Effector memory CD8-positive, alpha-beta T cell (primary cell): ENCODE measurements at regions not wholly inside any gene's neighbourhood (a gene's known extent, or its start where the extent isn't known, plus 50 kb on each side); places are given as distances from the start of the nearest gene placed in this dataset.

Source experiments
- ATAC-seq: fragments of 150-1000 bp; cut with Tn5 transposase; replicated peaks from 2 replicates; pipeline ENCODE4 v1.10.0; 2021; ENCODE audit warnings: mild to moderate bottlenecking, moderate library complexity
- DNase-seq, 3 experiments: peaks; one replicate each; pipeline ENCODE4 v3.0.0; 2021
- H3K27ac Mint-ChIP-seq, 2 donors: one replicate each; pipeline ENCODE4 v1.8.0; 2022; ENCODE audit warnings: mild to moderate bottlenecking in 2 of 2, mixed read lengths in 2 of 2, moderate library complexity in 2 of 2
- H3K27me3 Mint-ChIP-seq, 2 donors: one replicate each; pipeline ENCODE4 v1.8.0; 2022; ENCODE audit warnings: mixed read lengths in 2 of 2
- H3K36me3 Mint-ChIP-seq: one replicate; pipeline ENCODE4 v1.8.0; 2022; ENCODE audit warnings: mild to moderate bottlenecking, moderate library complexity, mixed read lengths; ENCODE audit not compliant: insufficient read depth
- H3K4me1 Mint-ChIP-seq, 2 donors: one replicate each; pipeline ENCODE4 v1.8.0; 2022; ENCODE audit warnings: low read depth in 2 of 2, mixed read lengths in 2 of 2
- H3K4me3 Mint-ChIP-seq, 2 donors: one replicate each; pipeline ENCODE4 v1.8.0; 2022; ENCODE audit warnings: mild to moderate bottlenecking in 2 of 2, mixed read lengths in 2 of 2, moderate library complexity in 2 of 2
- H3K9me3 Mint-ChIP-seq, 2 donors: one replicate each; pipeline ENCODE4 v1.8.0; 2022; ENCODE audit warnings: mixed read lengths in 2 of 2

DNA sequence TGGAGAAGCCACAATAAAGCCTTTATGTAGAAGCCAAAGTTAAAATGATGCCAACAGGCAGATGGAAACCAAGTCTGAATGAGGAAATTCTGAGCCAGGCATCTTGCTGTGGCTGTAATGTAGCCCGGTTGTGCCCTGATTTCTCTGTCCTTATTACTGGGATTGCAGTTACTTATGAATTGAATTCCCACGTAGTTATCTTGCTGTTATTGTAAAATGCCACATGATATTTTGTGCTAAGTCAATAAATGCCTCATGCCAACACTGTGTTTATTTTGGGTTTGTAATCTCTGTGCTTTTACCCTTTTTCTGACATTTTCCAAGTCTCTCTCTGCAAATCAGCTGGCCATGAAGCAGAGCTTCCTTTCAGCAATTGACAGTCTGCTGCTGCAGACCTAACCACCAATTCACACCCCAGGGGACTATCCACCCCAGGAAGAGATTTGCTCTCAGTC lies 486.1 kb upstream of the GOLIM4 start:
- no peak overlapping the region for H3K27ac Mint-ChIP-seq
- H3K4me1 Mint-ChIP-seq = no peaks in the 10 kb centered on the region
- no peak overlapping the region for H3K4me3 Mint-ChIP-seq
- H3K36me3 Mint-ChIP-seq = no peaks in the 10 kb centered on the region
- H3K27me3 Mint-ChIP-seq = no peaks in the 10 kb centered on the region
- no peak for ATAC-seq
- no peaks in the 10 kb centered on the region for H3K9me3 Mint-ChIP-seq
- DNase-seq = no peak

DNA sequence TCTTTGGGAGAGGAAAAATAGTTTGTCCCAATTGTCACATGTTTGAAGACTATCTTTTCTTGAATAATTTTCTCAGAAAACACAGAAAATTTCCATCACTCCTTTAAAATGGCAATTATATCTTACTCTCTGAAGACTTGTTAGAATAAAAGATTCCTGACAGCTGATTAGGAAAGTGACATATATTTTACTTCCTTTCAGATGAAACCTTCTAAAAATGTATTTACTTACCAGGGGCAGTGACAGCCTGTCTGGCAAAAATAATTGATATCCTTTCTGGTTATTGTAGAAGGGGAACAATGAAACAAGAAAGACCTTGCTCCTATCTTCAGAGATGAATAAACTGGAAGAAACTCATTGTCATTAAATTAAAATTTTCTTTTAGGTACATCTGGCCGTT lies 483.3 kb upstream of the GOLIM4 start:
- ATAC-seq = no peak
- H3K4me3 Mint-ChIP-seq = no peak overlapping the region
- H3K4me1 Mint-ChIP-seq = no peaks in the 10 kb centered on the region
- peaks cover 0 to 2% of the 10 kb centered on the region in 2 donors for H3K9me3 Mint-ChIP-seq
- no peak for DNase-seq
- no peaks in the 10 kb centered on the region for H3K27me3 Mint-ChIP-seq
- H3K36me3 Mint-ChIP-seq = no peaks in the 10 kb centered on the region
- H3K27ac Mint-ChIP-seq = no peak overlapping the region

DNA sequence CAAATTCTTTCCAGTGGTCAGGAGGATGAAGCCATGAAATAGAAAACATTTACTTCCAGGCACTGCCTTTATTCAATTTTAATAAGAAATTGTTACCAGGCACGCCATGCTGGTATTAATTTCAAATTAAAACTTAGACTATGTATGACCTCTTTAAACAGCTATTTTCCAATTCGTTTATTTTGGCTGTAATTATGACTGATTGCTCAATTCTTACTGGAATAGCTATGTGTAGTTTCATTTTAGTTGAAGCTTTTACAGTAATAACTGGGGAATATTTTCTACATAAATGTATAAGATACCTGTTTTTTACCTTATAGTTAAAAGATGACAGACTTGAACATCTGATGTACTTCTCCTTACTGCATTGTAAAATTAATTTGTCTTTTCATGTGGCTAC lies 480.0 kb upstream of the GOLIM4 start:
- ATAC-seq (no peak), DNase-seq (no peak)
- Mint-ChIP-seq H3K4me1 (no peaks in the 10 kb centered on the region), H3K36me3 (no peaks in the 10 kb centered on the region), H3K27me3 (no peaks in the 10 kb centered on the region), H3K27ac (no peak overlapping the region), H3K4me3 (no peak overlapping the region), H3K9me3 (peaks cover 0 to 2% of the 10 kb centered on the region in 2 donors)

DNA sequence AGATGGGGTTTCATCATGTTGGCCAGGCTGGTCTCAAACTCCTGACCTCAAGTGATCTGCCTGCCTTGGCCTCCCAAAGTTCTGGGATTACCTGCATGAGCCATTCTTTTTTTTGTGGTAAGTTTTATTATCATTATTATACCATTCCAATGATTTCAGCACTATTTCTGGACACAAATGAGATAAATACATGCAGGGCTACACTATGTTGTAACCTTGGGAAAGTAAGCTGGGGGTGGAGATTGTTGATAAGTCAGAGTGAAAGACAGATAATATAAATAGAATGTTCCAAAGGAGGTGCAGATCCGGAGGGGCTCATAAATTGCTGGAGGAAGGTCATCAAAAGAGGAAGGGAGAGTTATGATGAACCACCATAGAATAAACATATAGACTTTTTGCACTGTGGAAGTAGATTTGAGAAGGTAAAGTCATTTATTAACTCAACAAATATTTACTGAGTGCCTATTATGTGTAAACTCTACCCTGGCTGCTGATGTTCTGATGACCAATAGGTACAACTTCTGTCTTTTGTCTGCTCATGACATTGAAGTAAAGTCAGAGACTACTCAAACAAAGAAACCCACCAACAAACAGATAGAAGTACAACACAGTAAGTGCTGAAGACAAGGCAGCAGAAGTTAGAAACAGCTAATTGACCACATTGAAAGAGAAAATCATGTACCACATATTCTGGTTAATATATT lies 478.9 kb upstream of the GOLIM4 start:
- ATAC-seq = no peak
- no peaks in the 10 kb centered on the region for H3K4me1 Mint-ChIP-seq
- no peak overlapping the region for H3K27ac Mint-ChIP-seq
- H3K27me3 Mint-ChIP-seq = no peaks in the 10 kb centered on the region
- DNase-seq = no peak
- no peaks in the 10 kb centered on the region for H3K36me3 Mint-ChIP-seq
- peaks cover 0 to 2% of the 10 kb centered on the region in 2 donors for H3K9me3 Mint-ChIP-seq
- H3K4me3 Mint-ChIP-seq = no peak overlapping the region

DNA sequence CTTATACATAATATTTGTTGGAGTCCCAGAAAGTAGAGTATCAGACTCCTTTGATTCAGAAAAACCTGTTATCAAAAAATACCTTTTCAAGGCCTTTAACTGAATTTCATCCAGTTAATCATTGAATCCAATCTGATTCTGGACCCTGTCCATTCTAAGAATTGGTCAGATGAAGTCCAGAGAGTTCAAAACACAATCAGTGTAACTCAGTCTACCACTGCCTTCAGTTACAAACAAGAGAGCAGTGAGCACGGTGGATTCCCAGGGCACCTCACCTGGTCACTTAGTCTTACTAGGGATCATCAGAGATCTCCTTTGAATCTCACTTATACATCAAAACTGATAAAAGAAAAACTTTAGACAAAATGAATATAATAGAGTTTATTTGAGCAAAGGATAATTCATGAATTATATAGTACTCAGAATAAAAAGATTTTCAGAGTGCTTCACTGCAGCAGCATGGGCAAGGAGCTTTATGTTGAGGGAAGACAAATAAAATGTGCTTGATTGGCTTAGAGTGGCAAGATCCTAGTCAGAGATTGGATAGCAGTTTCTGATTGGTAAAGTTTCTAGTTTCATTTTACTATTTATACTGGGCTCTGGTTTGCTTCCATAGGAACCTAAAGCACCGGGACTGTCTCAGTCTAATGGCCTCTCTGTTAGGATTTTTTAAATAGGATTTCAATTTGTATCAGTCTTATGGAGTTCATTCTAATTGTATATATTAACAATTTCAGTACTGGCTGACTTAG lies 474.9 kb upstream of the GOLIM4 start:
- no peaks in the 10 kb centered on the region for H3K36me3 Mint-ChIP-seq
- ATAC-seq = no peak
- H3K27ac Mint-ChIP-seq = no peak overlapping the region
- peaks cover 0 to 7% of the 10 kb centered on the region in 2 donors for H3K9me3 Mint-ChIP-seq
- H3K27me3 Mint-ChIP-seq = no peaks in the 10 kb centered on the region
- no peak for DNase-seq
- H3K4me3 Mint-ChIP-seq = no peak overlapping the region
- H3K4me1 Mint-ChIP-seq = no peaks in the 10 kb centered on the region

DNA sequence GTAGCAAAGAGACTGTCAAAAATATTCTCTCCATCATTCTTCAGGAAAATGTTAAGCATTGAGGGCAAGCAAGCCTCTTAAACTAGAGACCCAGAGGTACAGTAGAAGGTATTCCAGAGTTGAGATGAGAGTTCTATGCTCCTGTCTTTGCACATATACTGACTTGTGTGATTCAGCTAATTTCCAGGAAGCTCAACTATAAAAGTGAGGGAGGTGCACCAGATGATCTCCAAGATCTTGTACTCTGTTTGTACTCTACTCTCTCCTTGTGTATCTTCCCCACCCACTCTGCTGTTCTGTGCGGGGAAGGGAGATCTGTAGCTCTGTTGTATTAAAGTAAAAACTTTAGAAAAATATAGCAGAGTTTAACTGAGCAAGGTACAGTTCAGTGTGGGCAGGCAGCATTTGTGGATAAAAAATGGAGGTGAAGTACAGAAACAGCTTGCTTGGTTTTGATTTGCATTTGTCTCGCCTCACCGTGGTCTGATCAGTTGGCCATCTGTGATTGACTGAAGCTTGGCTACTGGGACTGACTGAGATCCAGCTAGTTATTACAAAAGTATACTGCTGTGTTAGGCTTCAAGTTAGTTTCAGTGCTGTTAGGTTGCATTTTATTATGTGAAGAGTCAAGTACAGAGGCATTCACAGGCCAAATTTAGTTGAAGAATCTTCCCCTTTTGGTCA lies 463.1 kb upstream of the GOLIM4 start:
- DNase-seq = no peak
- no peak overlapping the region for H3K27ac Mint-ChIP-seq
- no peak for ATAC-seq
- H3K36me3 Mint-ChIP-seq = no peaks in the 10 kb centered on the region
- no peak overlapping the region for H3K4me3 Mint-ChIP-seq
- H3K4me1 Mint-ChIP-seq = no peaks in the 10 kb centered on the region
- H3K9me3 Mint-ChIP-seq = peaks cover 7% of the 10 kb centered on the region in 2 donors
- H3K27me3 Mint-ChIP-seq = no peaks in the 10 kb centered on the region

DNA sequence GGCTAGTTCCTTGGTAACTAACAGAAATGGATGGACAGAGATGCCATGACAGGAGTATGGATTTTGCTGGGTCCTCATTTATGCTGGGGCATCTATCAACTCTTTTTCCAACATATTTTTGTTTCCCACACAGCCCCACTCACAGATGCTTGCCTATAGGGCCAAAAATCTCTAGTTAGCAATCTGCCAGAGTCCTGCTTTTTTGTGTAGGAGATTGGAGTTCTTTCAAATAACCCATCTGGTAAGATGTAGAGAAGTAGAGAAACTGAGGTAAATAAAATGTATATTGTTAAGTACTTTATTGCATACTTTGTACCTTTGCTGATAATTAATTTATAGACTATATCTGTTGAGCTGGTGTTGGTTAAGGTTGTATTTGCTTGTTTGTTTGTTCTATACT lies 456.5 kb upstream of the GOLIM4 start:
- DNase-seq (no peak), ATAC-seq (no peak)
- no peaks in the 10 kb centered on the region for H3K36me3 Mint-ChIP-seq
- H3K4me3 Mint-ChIP-seq = no peak overlapping the region
- H3K27ac Mint-ChIP-seq = no peak overlapping the region
- H3K4me1 Mint-ChIP-seq = no peaks in the 10 kb centered on the region
- no peaks in the 10 kb centered on the region for H3K27me3 Mint-ChIP-seq
- H3K9me3 Mint-ChIP-seq = peaks cover 6 to 10% of the 10 kb centered on the region in 2 donors

DNA sequence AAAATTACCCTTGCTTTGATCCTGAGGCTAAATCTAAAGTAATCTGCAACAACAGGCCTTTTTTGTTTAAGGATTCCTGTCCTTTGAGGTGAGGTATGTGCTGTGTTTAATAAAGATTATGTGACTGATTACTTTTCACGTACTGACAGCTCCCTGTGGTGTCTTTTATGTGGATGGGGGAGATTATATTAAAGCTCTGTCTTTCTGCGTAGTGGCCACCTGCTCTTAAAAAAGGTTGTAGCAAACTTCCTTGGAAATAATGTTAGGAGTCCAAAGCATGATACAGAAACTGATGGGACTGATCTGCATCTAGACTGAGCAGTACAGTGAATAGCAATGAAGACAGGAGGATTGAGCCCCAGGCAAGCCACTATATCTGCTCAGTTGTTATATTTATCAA lies 453.0 kb upstream of the GOLIM4 start:
- Mint-ChIP-seq H3K36me3 (no peaks in the 10 kb centered on the region), H3K4me1 (no peaks in the 10 kb centered on the region), H3K9me3 (peaks cover 9 to 10% of the 10 kb centered on the region in 2 donors), H3K4me3 (no peak overlapping the region), H3K27ac (no peak overlapping the region), H3K27me3 (no peaks in the 10 kb centered on the region)
- ATAC-seq (no peak), DNase-seq (no peak)

DNA sequence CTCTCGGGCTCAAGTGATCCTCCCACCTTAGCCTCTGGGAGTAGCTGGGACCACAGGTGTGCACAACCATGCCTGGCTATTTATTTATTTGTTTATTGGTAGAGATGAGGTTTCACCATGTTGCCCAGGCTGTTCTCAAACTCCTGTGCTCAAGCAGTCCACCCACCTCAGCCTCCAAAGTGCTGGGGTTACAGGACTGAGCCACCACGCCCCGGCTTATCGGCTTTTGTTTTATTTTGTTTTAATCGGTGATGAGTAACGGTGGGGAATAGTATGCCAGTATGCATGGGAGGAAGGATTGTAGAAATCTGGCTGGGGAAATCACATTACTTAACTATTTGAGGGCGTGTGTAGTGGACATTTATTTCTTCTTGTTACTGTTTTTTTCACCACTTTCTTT lies 451.0 kb upstream of the GOLIM4 start:
- Mint-ChIP-seq H3K27ac (no peak overlapping the region), H3K4me1 (no peaks in the 10 kb centered on the region), H3K4me3 (no peak overlapping the region), H3K36me3 (no peaks in the 10 kb centered on the region), H3K9me3 (peaks cover 10 to 11% of the 10 kb centered on the region in 2 donors), H3K27me3 (no peaks in the 10 kb centered on the region)
- no peak for ATAC-seq
- DNase-seq = no peak

DNA sequence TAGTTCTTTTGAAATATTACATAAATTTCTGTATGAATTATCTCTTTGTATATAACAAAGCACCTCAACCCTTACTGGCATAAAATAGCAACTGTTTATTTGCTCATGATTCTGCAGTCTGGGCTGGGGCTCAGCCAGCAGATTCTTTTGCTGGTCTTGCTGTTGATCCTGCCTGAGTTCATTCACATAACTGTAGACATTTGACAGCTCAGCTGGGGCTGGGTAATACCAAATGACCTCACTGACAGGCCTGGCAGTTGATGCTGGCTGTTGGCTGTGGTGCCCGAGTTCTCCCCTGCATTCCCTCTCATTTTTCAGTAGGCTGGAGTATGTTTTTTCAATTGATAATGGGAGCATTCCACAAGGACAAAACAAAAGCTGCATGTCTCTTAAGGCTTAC lies 449.9 kb upstream of the GOLIM4 start:
- DNase-seq (no peak), ATAC-seq (no peak)
- Mint-ChIP-seq H3K4me1 (no peaks in the 10 kb centered on the region), H3K36me3 (no peaks in the 10 kb centered on the region), H3K9me3 (peaks cover 9 to 11% of the 10 kb centered on the region in 2 donors), H3K27ac (no peak overlapping the region), H3K4me3 (no peak overlapping the region), H3K27me3 (no peaks in the 10 kb centered on the region)

DNA sequence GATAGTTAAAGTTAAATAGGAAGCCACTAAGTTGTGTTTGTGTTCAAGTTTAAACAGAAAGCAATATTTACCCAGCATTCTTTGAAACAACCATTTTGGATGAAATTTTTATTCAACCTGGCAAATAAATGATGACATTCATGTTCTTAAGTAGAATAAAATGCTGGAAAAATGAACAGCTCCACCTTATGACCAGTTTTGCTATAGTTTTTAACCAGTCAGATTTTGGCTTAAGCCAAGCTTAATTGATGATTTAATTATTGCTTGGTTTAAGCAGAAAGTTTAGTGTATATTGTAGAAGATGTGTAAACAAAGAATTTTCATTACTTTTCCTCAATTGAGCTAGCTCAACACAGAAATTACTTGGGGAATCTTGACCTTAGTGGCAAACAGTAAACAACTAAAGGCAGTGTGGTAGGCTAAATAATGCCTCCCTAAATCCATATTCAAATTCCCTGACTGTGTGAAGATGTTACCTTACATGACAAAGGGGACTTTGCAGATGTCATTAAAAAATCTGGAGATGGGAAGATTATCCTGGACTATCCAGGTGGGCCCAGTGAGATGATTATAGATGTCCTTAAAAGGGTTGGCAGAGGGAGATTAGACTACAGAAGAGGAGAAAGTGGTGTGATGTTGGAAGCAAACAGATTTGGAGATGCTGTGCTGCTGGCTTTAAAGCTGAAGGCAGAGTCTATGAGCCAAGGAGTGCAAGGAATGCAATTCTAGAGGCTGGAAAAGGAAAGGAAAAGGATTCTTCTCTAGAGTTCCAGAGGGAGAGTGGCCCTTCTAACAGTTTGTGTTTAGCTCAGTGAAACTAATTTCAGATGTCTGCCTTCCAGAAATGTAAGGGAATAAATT lies 448.6 kb upstream of the GOLIM4 start:
- Mint-ChIP-seq H3K27me3 (no peaks in the 10 kb centered on the region), H3K9me3 (peaks cover 0 to 7% of the 10 kb centered on the region in 2 donors), H3K4me1 (no peaks in the 10 kb centered on the region), H3K27ac (no peak overlapping the region), H3K36me3 (no peaks in the 10 kb centered on the region), H3K4me3 (no peak overlapping the region)
- DNase-seq (no peak), ATAC-seq (no peak)

DNA sequence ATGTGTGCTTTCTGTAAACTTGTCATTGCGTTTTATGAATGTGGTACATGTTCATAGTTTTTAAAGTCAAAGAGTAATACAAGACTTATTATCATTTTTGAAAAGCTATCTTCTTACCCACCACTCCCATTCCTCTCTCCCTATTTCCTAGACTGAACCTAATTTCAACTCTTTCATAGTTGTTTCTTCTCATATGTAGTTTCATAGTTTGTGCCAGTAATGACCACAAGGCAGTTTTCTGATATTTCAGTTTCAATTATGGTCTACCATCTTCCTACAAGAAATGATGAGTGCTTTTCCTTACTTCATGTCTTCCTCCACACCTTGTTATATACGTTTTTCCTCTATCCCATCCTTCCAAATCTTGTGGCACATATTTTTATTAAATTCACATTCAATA lies 445.0 kb upstream of the GOLIM4 start:
- Mint-ChIP-seq H3K27ac (no peak overlapping the region), H3K36me3 (no peaks in the 10 kb centered on the region)

DNA sequence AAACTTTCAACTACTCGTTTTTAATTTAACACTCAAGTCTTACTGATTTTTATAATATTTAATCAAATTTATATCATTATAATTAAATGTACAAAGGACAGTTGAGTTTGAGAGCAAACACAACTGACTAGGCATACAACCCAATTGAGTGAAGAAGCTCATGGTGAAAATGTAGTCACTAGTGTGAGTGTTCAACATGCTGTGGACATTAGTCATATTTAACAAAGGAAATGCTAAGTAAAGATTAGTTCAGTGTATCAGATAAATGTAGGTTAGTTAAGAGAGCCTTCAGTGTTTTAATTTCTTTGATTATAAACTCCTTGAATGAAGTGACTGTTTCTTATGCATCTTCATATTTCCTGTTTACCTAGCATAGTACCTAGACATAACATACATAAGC lies 444.2 kb upstream of the GOLIM4 start:
- ATAC-seq = no peak
- no peak overlapping the region for H3K27ac Mint-ChIP-seq
- no peaks in the 10 kb centered on the region for H3K4me1 Mint-ChIP-seq
- H3K27me3 Mint-ChIP-seq = no peaks in the 10 kb centered on the region
- no peak overlapping the region for H3K4me3 Mint-ChIP-seq
- H3K36me3 Mint-ChIP-seq = no peaks in the 10 kb centered on the region
- H3K9me3 Mint-ChIP-seq = peaks cover 0 to 9% of the 10 kb centered on the region in 2 donors
- DNase-seq = no peak

More for the DNA sequence above, 445.0 kb upstream of the GOLIM4 start:
- Mint-ChIP-seq H3K4me3 (no peak overlapping the region), H3K9me3 (peaks cover 0 to 9% of the 10 kb centered on the region in 2 donors), H3K4me1 (no peaks in the 10 kb centered on the region), H3K27me3 (no peaks in the 10 kb centered on the region)
- no peak for ATAC-seq
- no peak for DNase-seq
